ENCODE measurements at regions not wholly inside any gene's neighbourhood (a gene's known extent, or its start where the extent isn't known, plus 50 kb on each side); places are given as distances from the start of the nearest gene placed in this dataset.
A peak's percentile ranks its signal among the peaks of the same experiment; 100 is the strongest.

DNA sequence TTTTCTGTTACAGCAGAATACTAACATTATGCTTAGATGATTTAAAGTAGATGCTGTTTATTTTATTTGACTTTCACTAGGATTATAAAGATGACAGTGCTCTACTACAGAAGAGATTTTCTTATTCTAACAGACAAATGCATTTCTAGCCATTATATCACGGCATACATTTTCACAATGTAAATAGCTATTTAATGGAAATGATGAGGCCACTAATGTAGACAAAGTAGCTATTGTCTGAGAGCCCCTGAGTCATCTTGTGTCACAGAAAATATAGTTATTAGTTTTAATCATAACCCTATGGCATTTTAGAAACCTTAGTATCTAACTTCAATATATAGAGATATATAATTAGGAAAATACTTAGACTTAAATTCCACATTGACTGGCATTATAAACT lies 158.0 kb upstream of the AHR start:
- Mint-ChIP-seq H3K27ac (peak overlapping the region; percentile 93), H3K4me3 (no peak overlapping the region), H3K9me3 (peaks cover 2% of the 10 kb centered on the region), H3K4me1 (peaks cover 74% of the 10 kb centered on the region), H3K27me3 (no peaks in the 10 kb centered on the region), H3K36me3 (ENCODE audit: low read depth) (peaks cover 2% of the 10 kb centered on the region)
- CTCF ChIA-PET = interaction anchor here (0.6 to 1.9 kb wide), 3 partner anchors 131 to 161 kb away, joined by 3 to 5 read pairs (median 4); no protein-coding TSS in a partner anchor
- no peak for DNase-seq
- POLR2A ChIA-PET = interaction anchor here (0.7 to 3.0 kb wide), 5 partner anchors 8 to 158 kb away, joined by 3 to 29 read pairs (median 4); partner anchors contain the start of gene AHR

DNA sequence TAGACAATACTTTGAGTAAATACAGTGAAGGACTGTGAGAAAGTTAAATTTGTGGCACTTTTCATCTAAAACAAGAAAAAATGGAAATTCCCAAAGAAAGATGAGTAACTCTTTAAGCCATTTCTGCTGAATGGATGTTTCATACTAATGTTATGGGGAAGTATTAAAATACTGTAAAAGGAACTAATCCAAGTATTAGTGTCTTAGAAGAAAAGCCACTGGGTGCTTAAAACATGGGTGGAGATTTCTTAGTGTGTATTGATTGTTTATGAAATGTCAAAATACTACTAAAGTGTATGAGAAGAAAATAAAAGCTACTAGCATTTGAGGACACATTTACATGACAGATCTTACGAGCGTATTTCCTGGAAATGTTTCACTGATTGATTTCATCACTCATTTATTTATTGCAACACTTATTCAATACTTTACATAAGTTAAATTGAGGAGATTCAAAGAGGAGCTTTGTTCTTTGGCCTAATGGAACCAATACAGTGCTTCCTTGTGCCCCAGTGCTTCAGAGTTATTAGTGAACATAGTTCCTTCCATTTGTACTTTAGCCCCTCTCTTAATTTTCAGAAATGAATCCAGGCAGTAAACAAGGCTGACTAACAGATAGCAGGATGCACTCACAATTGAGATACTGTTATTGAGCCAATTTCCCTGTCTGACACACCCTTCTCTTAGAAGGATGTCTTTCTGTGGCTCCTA lies 155.5 kb upstream of the AHR start:
- DNase-seq = no peak
- POLR2A ChIA-PET = interaction anchor here (0.7 to 2.2 kb wide), 5 partner anchors 16 to 159 kb away, joined by 3 to 10 read pairs (median 4); partner anchors contain the start of gene AHR
- H3K4me3 Mint-ChIP-seq = peak overlapping the region; percentile 45
- no peaks in the 10 kb centered on the region for H3K9me3 Mint-ChIP-seq
- CTCF ChIA-PET = interaction anchor here (0.9 to 2.0 kb wide), 3 partner anchors 157 to 163 kb away, joined by 3 to 6 read pairs (median 4); no protein-coding TSS in a partner anchor
- H3K27me3 Mint-ChIP-seq = peaks cover 1% of the 10 kb centered on the region
- peaks cover 2% of the 10 kb centered on the region for H3K36me3 Mint-ChIP-seq (ENCODE audit: low read depth)
- H3K27ac Mint-ChIP-seq = peak overlapping the region; percentile 72
- peaks cover 60% of the 10 kb centered on the region for H3K4me1 Mint-ChIP-seq

DNA sequence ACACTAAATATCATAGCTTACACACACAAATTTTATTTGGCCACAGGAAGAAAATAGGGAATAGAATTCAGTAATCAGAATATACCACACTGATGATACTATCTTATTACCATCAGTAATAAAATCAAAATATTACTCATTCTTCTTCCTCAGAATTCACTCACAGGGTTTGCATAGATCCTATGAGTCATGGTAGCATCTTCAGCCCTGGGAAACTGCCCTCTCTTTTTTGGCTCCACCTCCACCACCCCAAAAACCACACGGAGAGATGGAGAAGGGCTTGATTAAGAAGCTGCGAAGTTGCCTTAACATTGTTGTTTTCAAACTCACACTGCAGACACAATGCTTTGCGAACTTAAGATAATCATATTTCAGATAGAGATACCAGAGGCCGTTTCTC lies 154.1 kb upstream of the AHR start:
- Mint-ChIP-seq H3K36me3 (ENCODE audit: low read depth) (peaks cover 2% of the 10 kb centered on the region), H3K4me3 (peak overlapping the region; percentile 18), H3K4me1 (peaks cover 46% of the 10 kb centered on the region), H3K27me3 (peaks cover 1% of the 10 kb centered on the region), H3K27ac (peak overlapping the region; percentile 72), H3K9me3 (no peaks in the 10 kb centered on the region)
- ChIA-PET CTCF (interaction anchor here (0.5 to 2.0 kb wide), 4 partner anchors 9 to 171 kb away, joined by 3 to 6 read pairs (median 4); no protein-coding TSS in a partner anchor), POLR2A (interaction anchor here (1.2 to 2.2 kb wide), 9 partner anchors 9 to 158 kb away, joined by 3 to 10 read pairs (median 4); partner anchors contain the start of gene AHR)
- DNase-seq = peak; percentile 78

DNA sequence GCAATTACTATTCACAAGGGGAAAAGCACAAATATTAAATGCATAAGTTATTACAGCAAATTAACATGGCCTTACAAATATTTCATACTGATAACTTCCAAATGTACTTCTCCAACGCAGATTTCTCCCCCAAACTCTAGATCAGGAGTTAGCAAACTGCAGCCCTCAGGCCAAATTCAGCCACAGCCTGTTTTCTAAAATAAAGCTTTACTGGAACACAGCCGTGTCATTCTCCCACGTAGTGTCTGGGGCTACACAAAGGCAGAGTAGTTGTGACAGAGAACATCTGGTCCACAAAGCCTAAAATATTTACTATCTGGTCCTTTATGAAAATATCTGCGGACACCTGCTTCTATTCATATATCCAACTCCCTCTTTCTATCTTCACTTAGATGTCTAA lies 151.8 kb upstream of the AHR start:
- POLR2A ChIA-PET = no interaction called here
- CTCF ChIA-PET = interaction anchor here (2.5 kb wide), 1 partner anchor 13 kb away, joined by 5 read pairs; no protein-coding TSS in a partner anchor
- no peak overlapping the region for H3K4me3 Mint-ChIP-seq
- no peaks in the 10 kb centered on the region for H3K36me3 Mint-ChIP-seq (ENCODE audit: low read depth)
- peaks cover 39% of the 10 kb centered on the region for H3K4me1 Mint-ChIP-seq
- H3K27ac Mint-ChIP-seq = no peak overlapping the region
- DNase-seq = no peak
- no peaks in the 10 kb centered on the region for H3K9me3 Mint-ChIP-seq
- H3K27me3 Mint-ChIP-seq = peaks cover 1% of the 10 kb centered on the region

DNA sequence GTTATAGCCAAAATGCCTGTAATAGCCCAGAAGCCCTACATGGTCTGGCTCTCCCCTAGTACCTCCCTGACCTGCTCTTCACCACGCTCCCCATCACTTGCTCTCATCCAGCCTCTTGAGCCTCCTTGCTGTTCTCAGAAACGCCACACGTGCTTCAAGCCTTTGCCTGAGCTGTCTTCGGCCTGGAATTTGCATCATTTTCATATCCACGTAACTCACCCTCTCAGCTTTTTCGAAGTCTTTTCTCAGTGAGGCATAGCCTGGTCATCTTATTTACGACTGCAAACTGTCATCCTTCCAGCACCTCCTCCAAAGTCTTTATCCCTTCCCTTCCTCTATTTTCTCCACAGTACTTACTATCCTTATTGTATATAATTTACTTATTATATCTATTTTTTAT lies 151.0 kb upstream of the AHR start:
- ChIA-PET POLR2A (no interaction called here), CTCF (no interaction called here)
- no peaks in the 10 kb centered on the region for H3K9me3 Mint-ChIP-seq
- H3K27ac Mint-ChIP-seq = no peak overlapping the region
- H3K27me3 Mint-ChIP-seq = peaks cover 1% of the 10 kb centered on the region
- peaks cover 36% of the 10 kb centered on the region for H3K4me1 Mint-ChIP-seq
- DNase-seq = no peak
- no peaks in the 10 kb centered on the region for H3K36me3 Mint-ChIP-seq (ENCODE audit: low read depth)
- H3K4me3 Mint-ChIP-seq = no peak overlapping the region

DNA sequence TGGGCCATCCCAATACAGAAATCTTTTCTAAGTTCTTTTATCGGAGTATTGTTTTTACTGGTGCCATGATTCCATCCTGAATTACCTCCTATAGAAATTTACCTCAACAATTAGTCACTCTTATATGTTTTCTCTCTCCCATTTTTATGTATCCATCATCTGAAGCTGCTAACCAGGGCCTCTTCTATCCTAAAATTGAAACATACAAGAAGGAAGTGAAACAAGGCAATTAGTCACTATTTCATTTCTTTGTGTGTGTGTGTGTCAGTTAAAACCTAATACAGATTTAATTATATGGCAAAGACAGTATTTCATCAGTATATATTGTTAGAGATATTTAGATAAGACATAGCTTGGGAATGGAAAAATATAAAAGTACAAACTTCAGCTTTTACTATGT lies 148.4 kb upstream of the AHR start:
- Mint-ChIP-seq H3K9me3 (no peaks in the 10 kb centered on the region), H3K36me3 (ENCODE audit: low read depth) (no peaks in the 10 kb centered on the region), H3K27me3 (peaks cover 1% of the 10 kb centered on the region), H3K27ac (no peak overlapping the region), H3K4me1 (peaks cover 20% of the 10 kb centered on the region), H3K4me3 (no peak overlapping the region)
- ChIA-PET POLR2A (interaction anchor here (1.4 kb wide), 1 partner anchor 10 kb away, joined by 4 read pairs; no protein-coding TSS in a partner anchor), CTCF (interaction anchor here (1.2 kb wide), 1 partner anchor 20 kb away, joined by 3 read pairs; no protein-coding TSS in a partner anchor)
- no peak for DNase-seq

DNA sequence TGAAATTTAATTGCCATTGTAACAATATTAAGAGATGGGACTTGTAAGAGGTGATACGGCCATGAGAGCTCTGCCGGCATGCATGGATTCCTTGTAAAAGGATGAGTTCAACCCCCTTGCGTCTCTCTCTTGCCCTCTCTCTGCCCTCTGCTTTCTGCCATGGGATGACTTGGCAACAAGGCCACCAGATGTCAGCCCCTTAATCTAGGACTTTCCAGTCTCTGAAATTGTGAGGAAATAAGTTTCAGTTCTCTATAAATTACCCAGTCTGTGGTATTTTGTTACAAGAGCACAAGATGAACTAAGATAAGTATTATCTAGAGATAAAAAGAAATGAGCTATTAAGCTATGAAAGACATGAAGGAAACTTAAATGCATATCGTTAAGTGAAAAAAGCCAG lies 145.7 kb upstream of the AHR start:
- CTCF ChIA-PET = interaction anchor here (1.1 to 1.2 kb wide), 3 partner anchors 8 to 90 kb away, joined by 3 to 4 read pairs (median 3); no protein-coding TSS in a partner anchor
- Mint-ChIP-seq H3K27ac (no peak overlapping the region), H3K36me3 (ENCODE audit: low read depth) (peaks cover 4% of the 10 kb centered on the region)

DNA sequence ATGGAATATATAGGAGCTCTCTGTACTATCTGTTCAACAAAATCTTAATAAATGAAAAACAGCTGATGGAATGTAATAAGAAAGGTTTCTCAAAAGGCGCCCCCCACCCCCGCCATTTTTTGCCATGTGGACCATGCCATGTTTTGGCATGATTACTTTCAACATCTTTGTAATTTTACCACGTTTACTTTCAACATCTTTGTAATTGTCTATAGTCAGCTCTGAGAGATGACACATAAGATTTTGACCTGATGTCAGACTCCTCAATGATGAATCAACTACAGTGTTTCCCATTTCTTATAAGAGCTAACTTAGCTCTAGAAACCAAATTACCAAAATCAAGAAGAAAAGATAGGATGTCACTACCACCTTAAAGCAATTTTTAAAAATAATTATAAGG lies 144.9 kb upstream of the AHR start:
- H3K4me3 Mint-ChIP-seq = no peak overlapping the region
- ChIA-PET CTCF (interaction anchor here (1.1 to 1.2 kb wide), 3 partner anchors 9 to 91 kb away, joined by 3 to 4 read pairs (median 3); no protein-coding TSS in a partner anchor), POLR2A (interaction anchor here (1.1 kb wide), 1 partner anchor 9 kb away, joined by 4 read pairs; no protein-coding TSS in a partner anchor)
- H3K36me3 Mint-ChIP-seq (ENCODE audit: low read depth) = peaks cover 10% of the 10 kb centered on the region
- peaks cover 3% of the 10 kb centered on the region for H3K27me3 Mint-ChIP-seq
- H3K27ac Mint-ChIP-seq = no peak overlapping the region
- peaks cover 5% of the 10 kb centered on the region for H3K9me3 Mint-ChIP-seq
- no peak for DNase-seq
- H3K4me1 Mint-ChIP-seq = peaks cover 16% of the 10 kb centered on the region

More for the DNA sequence above, 145.7 kb upstream of the AHR start:
- DNase-seq = no peak
- Mint-ChIP-seq H3K4me1 (peaks cover 14% of the 10 kb centered on the region), H3K27me3 (no peaks in the 10 kb centered on the region), H3K4me3 (no peak overlapping the region), H3K9me3 (no peaks in the 10 kb centered on the region)
- POLR2A ChIA-PET = interaction anchor here (1.1 kb wide), 1 partner anchor 8 kb away, joined by 4 read pairs; no protein-coding TSS in a partner anchor

DNA sequence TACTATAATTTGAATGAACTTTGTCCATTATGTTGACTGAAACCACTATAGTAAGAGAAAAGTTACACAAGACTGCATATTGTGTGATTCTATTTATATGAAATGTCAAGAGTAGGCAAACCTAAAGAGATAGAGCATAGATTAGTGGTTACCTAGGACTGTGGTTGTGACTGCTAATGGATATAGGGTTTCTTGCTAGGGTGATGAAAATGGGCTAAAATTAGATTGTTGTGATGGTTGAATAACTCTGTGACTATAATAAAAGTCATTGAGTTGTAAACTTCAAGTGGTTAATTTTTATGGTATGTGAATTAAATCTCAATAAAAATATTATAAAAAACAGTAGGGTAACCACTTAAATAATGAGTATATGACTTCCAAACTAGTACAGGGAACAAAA lies 142.9 kb upstream of the AHR start:
- CTCF ChIA-PET = no interaction called here
- no peak overlapping the region for H3K4me3 Mint-ChIP-seq
- H3K27me3 Mint-ChIP-seq = peaks cover 3% of the 10 kb centered on the region
- peaks cover 24% of the 10 kb centered on the region for H3K4me1 Mint-ChIP-seq
- H3K27ac Mint-ChIP-seq = no peak overlapping the region
- H3K9me3 Mint-ChIP-seq = peaks cover 5% of the 10 kb centered on the region
- POLR2A ChIA-PET = no interaction called here
- no peak for DNase-seq
- H3K36me3 Mint-ChIP-seq (ENCODE audit: low read depth) = peaks cover 10% of the 10 kb centered on the region

DNA sequence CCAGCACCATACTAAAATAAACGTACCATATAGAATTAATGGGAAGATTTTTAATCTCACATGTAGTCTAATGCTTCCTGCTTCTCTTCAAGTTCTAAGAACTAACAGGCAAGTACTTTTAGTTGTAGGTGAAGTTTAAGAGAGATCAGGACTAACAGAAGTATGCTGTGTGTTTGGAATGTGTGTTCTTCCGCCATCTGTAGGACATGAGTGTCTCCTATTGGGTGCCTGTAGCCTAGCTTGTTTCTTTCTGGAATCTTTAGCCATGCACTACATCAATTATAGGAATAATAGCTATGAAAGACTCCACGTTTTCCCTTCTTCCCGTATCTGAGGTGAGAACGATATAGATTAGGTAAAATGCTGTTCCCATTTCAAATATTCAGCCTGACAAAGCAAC lies 140.2 kb upstream of the AHR start:
- no peak for DNase-seq
- Mint-ChIP-seq H3K4me1 (peaks cover 33% of the 10 kb centered on the region), H3K4me3 (no peak overlapping the region), H3K36me3 (ENCODE audit: low read depth) (peaks cover 25% of the 10 kb centered on the region), H3K9me3 (peaks cover 8% of the 10 kb centered on the region), H3K27me3 (peaks cover 3% of the 10 kb centered on the region), H3K27ac (no peak overlapping the region)
- CTCF ChIA-PET = no interaction called here
- POLR2A ChIA-PET = interaction anchor here (0.7 kb wide), 1 partner anchor 47 kb away, joined by 3 read pairs; no protein-coding TSS in a partner anchor

DNA sequence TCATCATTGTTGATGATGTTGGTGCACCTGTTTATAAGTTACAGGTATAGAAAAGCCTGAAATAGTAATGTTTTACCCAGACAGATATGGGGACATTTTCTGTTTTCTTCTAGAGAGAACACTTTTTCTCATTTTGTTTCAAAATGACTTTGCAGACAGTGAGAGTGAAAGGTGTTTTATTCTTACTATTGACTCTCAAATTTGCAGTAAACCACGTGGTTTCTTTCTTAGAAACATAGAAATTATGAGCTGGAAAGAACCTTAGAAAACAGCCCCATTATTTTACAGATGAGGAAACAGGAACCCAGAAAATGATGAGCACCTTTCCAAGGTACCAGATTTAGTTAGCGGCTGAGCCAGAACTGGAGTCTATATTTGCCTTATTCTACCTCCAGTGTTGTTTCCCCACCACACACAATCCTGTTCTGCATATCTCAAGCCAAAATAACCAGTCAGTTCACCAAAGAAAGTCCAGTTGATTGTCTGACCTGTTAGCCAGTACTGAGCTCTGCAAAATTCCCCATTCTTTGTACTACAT lies 138.9 kb upstream of the AHR start:
- no peak for DNase-seq
- ChIA-PET CTCF (interaction anchor here (1.0 kb wide), 1 partner anchor 14 kb away, joined by 5 read pairs; no protein-coding TSS in a partner anchor), POLR2A (interaction anchor here (0.7 to 1.0 kb wide), 2 partner anchors 16 to 25 kb away, joined by 3 read pairs; no protein-coding TSS in a partner anchor)
- peaks cover 27% of the 10 kb centered on the region for H3K4me1 Mint-ChIP-seq
- no peak overlapping the region for H3K4me3 Mint-ChIP-seq
- no peak overlapping the region for H3K27ac Mint-ChIP-seq
- peaks cover 10% of the 10 kb centered on the region for H3K9me3 Mint-ChIP-seq
- peaks cover 28% of the 10 kb centered on the region for H3K36me3 Mint-ChIP-seq (ENCODE audit: low read depth)
- peaks cover 3% of the 10 kb centered on the region for H3K27me3 Mint-ChIP-seq

DNA sequence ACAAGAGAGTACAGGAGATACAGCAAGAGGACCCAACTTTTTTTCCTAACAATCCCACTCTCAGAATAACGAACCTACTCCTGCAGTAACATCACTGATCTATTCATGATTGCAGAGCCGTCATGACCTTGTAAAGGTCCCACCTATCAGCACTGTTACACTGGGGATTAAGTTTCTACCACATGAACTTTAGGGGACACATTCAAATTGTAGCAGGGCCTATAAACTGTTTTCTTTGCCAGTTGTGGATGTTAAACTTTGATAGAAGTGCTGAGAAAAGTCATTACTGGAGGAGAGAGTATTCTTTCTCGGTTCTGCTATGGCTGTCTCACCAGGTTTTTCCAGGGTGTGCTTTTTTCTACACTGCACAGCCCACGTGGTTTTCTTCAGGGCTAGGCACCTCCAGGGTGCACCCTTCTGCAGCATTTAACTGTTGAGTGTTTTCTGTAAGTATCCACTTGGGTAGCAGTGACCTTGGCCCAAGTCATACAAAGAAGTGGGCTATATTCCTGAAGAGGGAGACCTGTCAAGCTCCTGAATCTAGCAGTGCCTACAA lies 131.6 kb upstream of the AHR start:
- DNase-seq = no peak
- CTCF ChIA-PET = no interaction called here
- Mint-ChIP-seq H3K9me3 (peaks cover 7% of the 10 kb centered on the region), H3K36me3 (ENCODE audit: low read depth) (peaks cover 17% of the 10 kb centered on the region), H3K4me3 (no peak overlapping the region), H3K27ac (no peak overlapping the region), H3K27me3 (no peaks in the 10 kb centered on the region), H3K4me1 (peaks cover 26% of the 10 kb centered on the region)
- POLR2A ChIA-PET = no interaction called here

DNA sequence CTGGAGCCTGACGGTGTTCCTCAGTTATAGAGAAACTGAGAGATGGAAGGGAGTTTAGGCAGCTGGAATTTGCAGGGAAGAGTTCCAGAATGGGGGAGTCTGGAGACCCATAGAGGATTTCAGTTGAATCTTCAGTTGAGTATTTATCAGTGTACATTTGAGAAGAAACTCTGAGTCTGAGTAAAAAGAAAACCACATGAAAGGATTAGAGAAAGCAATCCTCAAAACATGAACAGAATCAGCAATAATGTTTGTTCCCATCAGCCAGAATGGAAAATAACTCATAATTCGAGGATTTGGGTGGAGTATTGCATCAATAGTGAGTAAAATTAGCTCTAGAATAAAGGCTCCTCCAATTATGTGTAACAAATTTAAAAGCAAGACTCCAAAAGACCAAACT lies 130.0 kb upstream of the AHR start:
- DNase-seq = no peak
- Mint-ChIP-seq H3K36me3 (ENCODE audit: low read depth) (peaks cover 6% of the 10 kb centered on the region), H3K4me3 (no peak overlapping the region), H3K4me1 (peaks cover 17% of the 10 kb centered on the region), H3K27me3 (no peaks in the 10 kb centered on the region), H3K9me3 (peaks cover 4% of the 10 kb centered on the region), H3K27ac (no peak overlapping the region)
- POLR2A ChIA-PET = no interaction called here
- CTCF ChIA-PET = no interaction called here
